Osteoblast (primary cell): ENCODE measurements at regions not wholly inside any gene's neighbourhood (a gene's known extent, or its start where the extent isn't known, plus 50 kb on each side); places are given as distances from the start of the nearest gene placed in this dataset.

Experiments
- DNase-seq: peaks from one replicate; pipeline ENCODE4 v3.0.0; 2011; ENCODE audit warnings: low spot score, mixed read lengths; ENCODE audit not compliant: insufficient read length; ENCODE audit errors: missing footprints
- H2AFZ ChIP-seq: 2 replicates; pipeline ENCODE4 v1.6.0; 2011; ENCODE audit warnings: mild to moderate bottlenecking, low read length
- H3K27ac ChIP-seq: 2 replicates; pipeline ENCODE4 v1.5.1; 2011; ENCODE audit warnings: mild to moderate bottlenecking, low read depth, low read length, moderate library complexity
- H3K27me3 ChIP-seq: 2 replicates; pipeline ENCODE4 v1.6.0; 2012; ENCODE audit warnings: mild to moderate bottlenecking, control low read depth, inconsistent platforms, low read length, moderate library complexity; ENCODE audit not compliant: insufficient read depth
- H3K36me3 ChIP-seq: 2 replicates; pipeline ENCODE4 v1.5.1; 2011; ENCODE audit warnings: mild to moderate bottlenecking, low read length, control low read depth, moderate library complexity; ENCODE audit not compliant: insufficient read depth
- H3K4me1 ChIP-seq: 2 replicates; pipeline ENCODE4 v1.5.1; 2011; ENCODE audit warnings: mild to moderate bottlenecking, low read length, control low read depth, moderate library complexity; ENCODE audit not compliant: insufficient read depth
- H3K4me2 ChIP-seq: 2 replicates; pipeline ENCODE4 v1.6.0; 2011; ENCODE audit warnings: mild to moderate bottlenecking, low read length; ENCODE audit not compliant: insufficient read depth
- H3K4me3 ChIP-seq: fragments of 200-600 bp; sonication (generic); 3 replicates; pipeline ENCODE4 v1.5.1; 2012; ENCODE audit warnings: mild to moderate bottlenecking, low read length, inconsistent platforms; ENCODE audit not compliant: insufficient read depth
- H3K79me2 ChIP-seq: 2 replicates; pipeline ENCODE4 v1.6.0; 2012; ENCODE audit warnings: mild to moderate bottlenecking, low read length, control low read depth, inconsistent platforms; ENCODE audit not compliant: insufficient read depth
- H3K9me3 ChIP-seq: 2 replicates; pipeline ENCODE4 v1.5.1; 2011; ENCODE audit warnings: low read depth, low read length, control low read depth
- H4K20me1 ChIP-seq: 2 replicates; pipeline ENCODE4 v1.6.0; 2012; ENCODE audit warnings: mild to moderate bottlenecking, low read length, control low read depth; ENCODE audit not compliant: insufficient read depth
- TF ChIP-seq, protein P1 (sequence below): IDR thresholded peaks from 2 replicates; pipeline ENCODE4 v1.5.1; 2011; ENCODE audit warnings: mild to moderate bottlenecking, low read depth, low read length, moderate library complexity; ENCODE audit errors: extremely low read depth

DNA sequence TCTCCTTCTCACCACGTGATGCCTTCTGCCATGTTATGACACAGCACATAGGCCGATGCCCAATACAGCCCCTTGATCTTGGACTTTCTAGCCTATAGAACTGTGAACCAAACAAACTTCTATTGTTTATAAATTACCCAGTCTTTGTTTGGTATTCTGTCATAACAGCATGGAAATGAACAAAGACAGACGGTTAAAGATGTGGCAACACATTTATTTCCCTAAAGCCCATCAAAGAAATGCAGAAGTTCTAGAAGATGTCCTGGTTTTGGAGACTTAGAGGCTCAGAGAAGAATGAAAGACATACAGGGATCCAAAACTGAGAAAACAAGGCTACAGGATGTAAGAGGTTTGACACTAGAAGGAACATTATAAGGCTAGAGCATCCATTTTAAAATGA is 600.8 kb upstream of the DAB2 start:
- no peak overlapping the region for H2AFZ ChIP-seq
- H3K27me3 ChIP-seq = no peaks in the 10 kb centered on the region
- H3K4me2 ChIP-seq = no peak overlapping the region
- H3K27ac ChIP-seq = no peak overlapping the region
- H3K79me2 ChIP-seq = no peaks in the 10 kb centered on the region
- DNase-seq = no peak
- no peak overlapping the region for H3K4me3 ChIP-seq
- no peaks in the 10 kb centered on the region for H3K4me1 ChIP-seq
- no peaks in the 10 kb centered on the region for H3K36me3 ChIP-seq
- H4K20me1 ChIP-seq = no peaks in the 10 kb centered on the region
- TF ChIP-seq, protein P1, sequence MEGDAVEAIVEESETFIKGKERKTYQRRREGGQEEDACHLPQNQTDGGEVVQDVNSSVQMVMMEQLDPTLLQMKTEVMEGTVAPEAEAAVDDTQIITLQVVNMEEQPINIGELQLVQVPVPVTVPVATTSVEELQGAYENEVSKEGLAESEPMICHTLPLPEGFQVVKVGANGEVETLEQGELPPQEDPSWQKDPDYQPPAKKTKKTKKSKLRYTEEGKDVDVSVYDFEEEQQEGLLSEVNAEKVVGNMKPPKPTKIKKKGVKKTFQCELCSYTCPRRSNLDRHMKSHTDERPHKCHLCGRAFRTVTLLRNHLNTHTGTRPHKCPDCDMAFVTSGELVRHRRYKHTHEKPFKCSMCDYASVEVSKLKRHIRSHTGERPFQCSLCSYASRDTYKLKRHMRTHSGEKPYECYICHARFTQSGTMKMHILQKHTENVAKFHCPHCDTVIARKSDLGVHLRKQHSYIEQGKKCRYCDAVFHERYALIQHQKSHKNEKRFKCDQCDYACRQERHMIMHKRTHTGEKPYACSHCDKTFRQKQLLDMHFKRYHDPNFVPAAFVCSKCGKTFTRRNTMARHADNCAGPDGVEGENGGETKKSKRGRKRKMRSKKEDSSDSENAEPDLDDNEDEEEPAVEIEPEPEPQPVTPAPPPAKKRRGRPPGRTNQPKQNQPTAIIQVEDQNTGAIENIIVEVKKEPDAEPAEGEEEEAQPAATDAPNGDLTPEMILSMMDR = no peak
- H3K9me3 ChIP-seq = no peaks in the 10 kb centered on the region

DNA sequence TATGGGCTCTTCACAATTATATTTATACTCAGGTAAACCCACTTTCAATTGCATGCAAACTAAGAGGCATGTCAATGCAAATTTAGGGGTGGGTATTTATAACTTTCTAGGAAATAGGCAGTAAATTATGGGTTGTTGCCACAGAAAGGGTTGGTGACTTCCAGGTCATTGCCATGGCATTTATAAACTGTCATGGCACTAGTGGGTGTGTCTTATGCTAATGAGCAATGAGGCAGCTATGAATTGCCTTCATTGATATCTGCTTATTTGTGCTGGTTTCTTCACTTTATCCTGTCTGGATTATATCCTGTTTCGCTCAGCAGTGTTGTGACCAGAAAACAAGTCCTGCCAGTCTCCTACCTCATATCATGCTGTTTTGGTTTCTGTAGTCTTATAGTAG is 597.3 kb upstream of the DAB2 start:
- Histone ChIP-seq H3K4me2 (no peak overlapping the region), H3K79me2 (no peaks in the 10 kb centered on the region), H3K4me1 (no peaks in the 10 kb centered on the region), H3K9me3 (no peaks in the 10 kb centered on the region), H3K4me3 (no peak overlapping the region), H4K20me1 (no peaks in the 10 kb centered on the region), H3K36me3 (no peaks in the 10 kb centered on the region), H2AFZ (no peak overlapping the region), H3K27me3 (peaks cover 5% of the 10 kb centered on the region), H3K27ac (no peak overlapping the region)
- TF ChIP-seq, protein P1 = no peak
- DNase-seq = no peak

DNA sequence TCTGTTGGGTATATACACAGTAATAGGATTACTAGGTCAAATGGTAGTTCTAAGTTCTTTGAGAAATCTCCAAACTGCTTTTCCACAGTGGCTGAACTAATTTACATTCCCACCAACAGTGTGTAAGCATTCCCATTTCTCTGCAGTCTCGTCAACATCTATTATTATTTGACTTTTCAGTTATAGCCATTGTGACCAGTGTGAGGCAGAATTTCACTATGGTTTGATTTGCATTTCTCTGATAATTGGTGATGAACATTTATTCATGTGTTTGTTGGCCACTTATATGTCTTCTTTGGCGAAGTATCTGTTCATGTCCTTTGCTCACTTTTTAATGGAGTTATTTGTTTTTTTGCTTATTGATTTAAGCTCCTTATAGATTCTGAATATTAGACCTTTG is 596.2 kb upstream of the DAB2 start:
- DNase-seq = no peak
- Histone ChIP-seq H3K4me3 (no peak overlapping the region), H3K27me3 (peaks cover 5% of the 10 kb centered on the region), H3K36me3 (no peaks in the 10 kb centered on the region), H3K4me1 (no peaks in the 10 kb centered on the region), H3K9me3 (no peaks in the 10 kb centered on the region), H3K4me2 (no peak overlapping the region), H2AFZ (no peak overlapping the region), H3K27ac (no peak overlapping the region), H3K79me2 (no peaks in the 10 kb centered on the region), H4K20me1 (no peaks in the 10 kb centered on the region)
- TF ChIP-seq, protein P1 = peak; percentile 16

DNA sequence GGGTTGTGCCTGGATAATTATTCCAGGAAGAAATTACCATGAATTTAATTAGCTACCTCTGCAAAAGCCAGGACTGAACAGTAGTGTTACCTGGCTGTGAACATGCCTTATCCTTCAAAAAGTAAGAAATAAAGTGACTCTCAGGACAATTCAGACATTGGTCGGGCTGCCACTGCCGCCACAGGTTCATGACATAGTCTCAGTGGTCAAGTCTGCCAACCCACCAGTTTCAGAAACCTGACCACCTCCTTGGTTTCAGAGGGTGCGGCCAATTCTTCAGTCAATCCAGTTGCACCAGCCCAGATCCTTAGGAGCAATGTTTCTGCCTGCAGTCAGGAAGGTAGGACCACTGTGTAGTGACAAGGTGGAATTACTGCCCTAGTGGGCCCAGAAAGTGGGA is 593.1 kb upstream of the DAB2 start:
- no peak overlapping the region for H3K27ac ChIP-seq
- DNase-seq = no peak
- no peak overlapping the region for H3K4me3 ChIP-seq
- H3K4me2 ChIP-seq = no peak overlapping the region
- H3K79me2 ChIP-seq = no peaks in the 10 kb centered on the region
- H4K20me1 ChIP-seq = no peaks in the 10 kb centered on the region
- no peak overlapping the region for H2AFZ ChIP-seq
- H3K9me3 ChIP-seq = no peaks in the 10 kb centered on the region
- no peaks in the 10 kb centered on the region for H3K4me1 ChIP-seq
- TF ChIP-seq, protein P1 = no peak
- peaks cover 5% of the 10 kb centered on the region for H3K27me3 ChIP-seq
- H3K36me3 ChIP-seq = no peaks in the 10 kb centered on the region
